H9 (cell line): ENCODE measurements at regions not wholly inside any gene's neighbourhood (a gene's known extent, or its start where the extent isn't known, plus 50 kb on each side); places are given as distances from the start of the nearest gene placed in this dataset.

Experiments
- DNase-seq: peaks from one replicate; pipeline ENCODE4 v3.0.0-alpha.2; 2017
- H2AFZ ChIP-seq: one replicate; pipeline ENCODE4 v1.6.1; 2013; ENCODE audit warnings: mild to moderate bottlenecking, low read length, control low read depth, moderate library complexity
- H2AK5ac ChIP-seq: 2 replicates; pipeline ENCODE4 v1.6.1; 2013; ENCODE audit warnings: low read length, control low read depth, mixed read lengths; ENCODE audit not compliant: insufficient read length
- H2BK120ac ChIP-seq: one replicate; pipeline ENCODE4 v1.6.1; 2013; ENCODE audit warnings: low read depth, mild to moderate bottlenecking, low read length, control low read depth, inconsistent platforms; ENCODE audit not compliant: poor library complexity, severe bottlenecking
- H2BK12ac ChIP-seq: 2 replicates; pipeline ENCODE4 v1.6.1; 2013; ENCODE audit warnings: low read length, control low read depth, mixed read lengths, low read depth; ENCODE audit not compliant: insufficient read length
- H2BK15ac ChIP-seq: 2 replicates; pipeline ENCODE4 v1.6.1; 2013; ENCODE audit warnings: low read depth, low read length, control low read depth
- H2BK20ac ChIP-seq: one replicate; pipeline ENCODE4 v1.6.1; 2013; ENCODE audit warnings: low read depth, mild to moderate bottlenecking, low read length, control low read depth, inconsistent platforms; ENCODE audit not compliant: poor library complexity, severe bottlenecking
- H2BK5ac ChIP-seq: 2 replicates; pipeline ENCODE4 v1.6.1; 2013; ENCODE audit warnings: low read length, control low read depth, mixed read lengths; ENCODE audit not compliant: insufficient read length
- H3K14ac ChIP-seq: 2 replicates; pipeline ENCODE4 v1.6.1; 2013; ENCODE audit warnings: low read length, control low read depth; ENCODE audit not compliant: insufficient read depth
- H3K18ac ChIP-seq: 2 replicates; pipeline ENCODE4 v1.6.1; 2013; ENCODE audit warnings: low read depth, mild to moderate bottlenecking, mixed read lengths, low read length, control low read depth; ENCODE audit not compliant: insufficient read length
- H3K23ac ChIP-seq: 2 replicates; pipeline ENCODE4 v1.6.1; 2013; ENCODE audit warnings: low read length, control low read depth, mixed read lengths, low read depth; ENCODE audit not compliant: insufficient read length
- H3K23me2 ChIP-seq: 2 replicates; pipeline ENCODE4 v1.6.1; 2013; ENCODE audit warnings: low read depth, mild to moderate bottlenecking, mixed read lengths, low read length, control low read depth; ENCODE audit not compliant: insufficient read length, poor library complexity, severe bottlenecking
- H3K27ac ChIP-seq: 2 replicates; pipeline ENCODE4 v1.5.1; 2013; ENCODE audit warnings: low read length, control low read depth, mixed read lengths, low read depth; ENCODE audit not compliant: insufficient read length
- H3K27me3 ChIP-seq: 2 replicates; pipeline ENCODE4 v1.6.1; 2013; ENCODE audit warnings: low read length, control low read depth, inconsistent platforms; ENCODE audit not compliant: insufficient read depth
- H3K4ac ChIP-seq: 2 replicates; pipeline ENCODE4 v1.6.1; 2013; ENCODE audit warnings: low read depth, mild to moderate bottlenecking, control low read depth, inconsistent platforms, low read length, moderate library complexity
- H3K4me1 ChIP-seq: 2 replicates; pipeline ENCODE4 v1.6.1; 2013; ENCODE audit warnings: low read length, control low read depth, inconsistent platforms; ENCODE audit not compliant: insufficient read depth
- H3K4me2 ChIP-seq: 2 replicates; pipeline ENCODE4 v1.6.1; 2013; ENCODE audit warnings: low read length, control low read depth, mixed read lengths; ENCODE audit not compliant: insufficient read length, insufficient read depth
- H3K56ac ChIP-seq: 2 replicates; pipeline ENCODE4 v1.6.1; 2013; ENCODE audit warnings: low read depth, mild to moderate bottlenecking, mixed read lengths, low read length, control low read depth; ENCODE audit not compliant: insufficient read length
- H3K79me1 ChIP-seq: 2 replicates; pipeline ENCODE4 v1.6.1; 2013; ENCODE audit warnings: low read depth, mild to moderate bottlenecking, moderate library complexity, low read length, control low read depth, inconsistent platforms; ENCODE audit not compliant: insufficient read depth, poor library complexity, severe bottlenecking
- H3K79me2 ChIP-seq: 2 replicates; pipeline ENCODE4 v1.6.1; 2013; ENCODE audit warnings: low read length, control low read depth, inconsistent platforms; ENCODE audit not compliant: insufficient read depth
- H3K9ac ChIP-seq: 2 replicates; pipeline ENCODE4 v1.6.1; 2013; ENCODE audit warnings: low read length, control low read depth, mixed read lengths; ENCODE audit not compliant: insufficient read length; ENCODE audit errors: extremely low read depth
- H3K9me3 ChIP-seq: one replicate; pipeline ENCODE4 v1.6.1; 2013; ENCODE audit warnings: low read depth, low read length, inconsistent platforms; ENCODE audit not compliant: control insufficient read depth
- H3T11ph ChIP-seq: one replicate; pipeline ENCODE4 v1.6.1; 2013; ENCODE audit warnings: mild to moderate bottlenecking, low read length, control low read depth, inconsistent platforms
- H4K20me1 ChIP-seq: one replicate; pipeline ENCODE4 v1.6.1; 2013; ENCODE audit not compliant: control insufficient read depth, insufficient read length, insufficient read depth
- H4K5ac ChIP-seq: 2 replicates; pipeline ENCODE4 v1.6.1; 2013; ENCODE audit warnings: low read depth, mild to moderate bottlenecking, mixed read lengths, low read length, control low read depth; ENCODE audit not compliant: insufficient read length
- H4K8ac ChIP-seq: replicated peaks from 2 replicates; pipeline ENCODE4 v1.6.1; 2013; ENCODE audit warnings: low read length, control low read depth, mixed read lengths, low read depth; ENCODE audit not compliant: insufficient read length
- H4K91ac ChIP-seq: 2 replicates; pipeline ENCODE4 v1.6.1; 2013; ENCODE audit warnings: low read depth, mild to moderate bottlenecking, moderate library complexity, mixed read lengths, low read length, control low read depth; ENCODE audit not compliant: insufficient read length
- H3K27ac Mint-ChIP-seq, 3 experiments: 2 replicates in 2 of 3; 3 replicates in 1 of 3; pipeline ENCODE4 v1.8.0; 2020 to 2021; ENCODE audit warnings: mixed read lengths in 3 of 3, mild to moderate bottlenecking in 1 of 3, moderate library complexity in 1 of 3
- H3K27me3 Mint-ChIP-seq: 2 replicates; pipeline ENCODE4 v1.8.0; 2021; ENCODE audit warnings: low read depth, mild to moderate bottlenecking, moderate library complexity, mixed read lengths
- H3K36me3 Mint-ChIP-seq, 3 experiments: 2 replicates in 2 of 3; 3 replicates in 1 of 3; pipeline ENCODE4 v1.8.0; 2020 to 2021; ENCODE audit warnings: low read depth in 3 of 3, mixed read lengths in 3 of 3; ENCODE audit not compliant: insufficient read depth in 1 of 3
- H3K4me1 Mint-ChIP-seq, 2 experiments: 2 replicates each; pipeline ENCODE4 v1.8.0; 2020; ENCODE audit warnings: mixed read lengths in 2 of 2
- H3K4me3 Mint-ChIP-seq, 2 experiments: 2 replicates in 1 of 2; 3 replicates in 1 of 2; pipeline ENCODE4 v1.8.0; 2020 to 2021; ENCODE audit warnings: mild to moderate bottlenecking in 2 of 2, mixed read lengths in 2 of 2, moderate library complexity in 1 of 2
- H3K9me3 Mint-ChIP-seq, 2 experiments: 2 replicates in 1 of 2; 3 replicates in 1 of 2; pipeline ENCODE4 v1.8.0; 2020; ENCODE audit warnings: mild to moderate bottlenecking in 2 of 2, mixed read lengths in 2 of 2, moderate library complexity in 1 of 2
- WGBS: extraction: QIAGEN DNeasy Blood & Tissue Kit; methylation state at CpG from one replicate; pipeline ENCODE4 v1.1.7; 2013; ENCODE audit warnings: missing lambda C conversion rate, low lambda C conversion rate, mixed read lengths; ENCODE audit not compliant: insufficient read length; ENCODE audit errors: extremely low coverage; 5-methylcytosine and 5-hydroxymethylcytosine counted together
- TF ChIP-seq, protein P1 (sequence below): fragments of 200-600 bp; sonication (generic); conservative IDR thresholded peaks from 3 replicates; pipeline ENCODE4 v1.8.0; 2021; ENCODE audit warnings: antibody characterized with exemption, mild to moderate bottlenecking

DNA sequence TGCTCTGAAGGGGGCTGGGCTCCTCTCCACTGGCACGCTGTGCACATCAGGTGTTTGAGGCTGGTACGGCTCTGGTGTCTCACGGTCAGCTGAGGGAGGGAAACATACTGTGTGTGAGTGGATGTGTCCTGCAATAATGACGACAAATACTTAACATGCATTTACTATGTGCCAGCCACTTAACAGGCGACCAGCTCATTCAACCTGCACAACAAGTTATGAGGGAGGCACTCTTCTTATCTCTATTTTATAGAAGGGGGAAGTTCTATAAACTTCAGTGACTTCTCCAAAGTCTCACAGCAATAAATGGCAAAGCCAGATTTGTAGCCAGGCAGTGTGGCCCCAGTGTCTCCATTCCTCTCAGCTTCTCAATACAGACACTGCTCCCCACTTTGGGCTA, 83.1 kb upstream of the LINGO1 start:
- Histone ChIP-seq H2BK120ac (no peak overlapping the region), H2BK15ac (no peak overlapping the region), H3K79me2 (no peaks in the 10 kb centered on the region), H3K23ac (no peak overlapping the region), H3K27me3 (no peaks in the 10 kb centered on the region), H3K18ac (no peak overlapping the region), H3K4me2 (no peak overlapping the region), H3K23me2 (no peaks in the 10 kb centered on the region), H2AFZ (no peak overlapping the region), H4K20me1 (peaks cover 2% of the 10 kb centered on the region), H3K27ac (no peak overlapping the region), H2AK5ac (no peak overlapping the region), H3K9ac (no peak overlapping the region), H2BK20ac (no peak overlapping the region), H3K4ac (no peak overlapping the region), H4K8ac (no peak overlapping the region), H3K14ac (no peak overlapping the region), H4K5ac (no peak overlapping the region), H3K9me3 (no peaks in the 10 kb centered on the region), H3K79me1 (no peaks in the 10 kb centered on the region), H3K4me1 (no peaks in the 10 kb centered on the region), H2BK5ac (no peak overlapping the region), H4K91ac (no peak overlapping the region), H3T11ph (no peak overlapping the region), H3K56ac (no peak overlapping the region), H2BK12ac (no peak overlapping the region)
- TF ChIP-seq, protein P1, sequence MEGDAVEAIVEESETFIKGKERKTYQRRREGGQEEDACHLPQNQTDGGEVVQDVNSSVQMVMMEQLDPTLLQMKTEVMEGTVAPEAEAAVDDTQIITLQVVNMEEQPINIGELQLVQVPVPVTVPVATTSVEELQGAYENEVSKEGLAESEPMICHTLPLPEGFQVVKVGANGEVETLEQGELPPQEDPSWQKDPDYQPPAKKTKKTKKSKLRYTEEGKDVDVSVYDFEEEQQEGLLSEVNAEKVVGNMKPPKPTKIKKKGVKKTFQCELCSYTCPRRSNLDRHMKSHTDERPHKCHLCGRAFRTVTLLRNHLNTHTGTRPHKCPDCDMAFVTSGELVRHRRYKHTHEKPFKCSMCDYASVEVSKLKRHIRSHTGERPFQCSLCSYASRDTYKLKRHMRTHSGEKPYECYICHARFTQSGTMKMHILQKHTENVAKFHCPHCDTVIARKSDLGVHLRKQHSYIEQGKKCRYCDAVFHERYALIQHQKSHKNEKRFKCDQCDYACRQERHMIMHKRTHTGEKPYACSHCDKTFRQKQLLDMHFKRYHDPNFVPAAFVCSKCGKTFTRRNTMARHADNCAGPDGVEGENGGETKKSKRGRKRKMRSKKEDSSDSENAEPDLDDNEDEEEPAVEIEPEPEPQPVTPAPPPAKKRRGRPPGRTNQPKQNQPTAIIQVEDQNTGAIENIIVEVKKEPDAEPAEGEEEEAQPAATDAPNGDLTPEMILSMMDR: no peak
- no peak for DNase-seq
- Mint-ChIP-seq H3K27ac (no peak overlapping the region), H3K27me3 (peaks cover 5% of the 10 kb centered on the region), H3K4me3 (no peak overlapping the region), H3K4me1 (peaks cover 13 to 28% of the 10 kb centered on the region in 2 experiments), H3K9me3 (no peaks in the 10 kb centered on the region; a peak in 1 of 5 replicates), H3K36me3 (no peaks in the 10 kb centered on the region)
- no CpG with 5 or more reads among the region's 5 CpGs for WGBS
